Suppressor macrophage (primary cell): ENCODE measurements at regions not wholly inside any gene's neighbourhood (a gene's known extent, or its start where the extent isn't known, plus 50 kb on each side); places are given as distances from the start of the nearest gene placed in this dataset.
"Not testable (repeated sequence)": the region's sequence is repeated elsewhere in the genome, so short reads cannot be mapped to it uniquely, and the experiment has no call there.

Experiments
- DNase-seq, 4 experiments: peaks; one replicate each; pipeline ENCODE4 v3.0.0-alpha.2; 2020 to 2022

- DNase-seq = no peak
Observed at GRCh38 chr2:144904612-144905011, 384.7 kb upstream of the ZEB2 start.

GRCh38 chr2:144903045-144903444 lies 383.1 kb upstream of the ZEB2 start:
- DNase-seq = not testable (repeated sequence)

- DNase-seq = not testable (repeated sequence)
Observed at GRCh38 chr2:144901386-144901785, 381.5 kb upstream of the ZEB2 start.

GRCh38 chr2:144896341-144896740 lies 376.4 kb upstream of the ZEB2 start:
- DNase-seq = no peak

- no peak for DNase-seq
Observed at GRCh38 chr2:144894612-144895599, 375.0 kb upstream of the ZEB2 start.

GRCh38 chr2:144893464-144893863 lies 373.5 kb upstream of the ZEB2 start:
- DNase-seq = no peak

GRCh38 chr2:144890828-144891227 lies 370.9 kb upstream of the ZEB2 start:
- DNase-seq = peak in 3 of 4 experiments; percentile 3 to 29 (median 23)

GRCh38 chr2:144889348-144889747 lies 369.4 kb upstream of the ZEB2 start:
- DNase-seq = no peak

- no peak for DNase-seq
Observed at GRCh38 chr2:144886862-144887261, 366.9 kb upstream of the ZEB2 start.

- no peak for DNase-seq
Observed at GRCh38 chr2:144877893-144878292, 358.0 kb upstream of the ZEB2 start.

- no peak for DNase-seq
Observed at GRCh38 chr2:144876013-144876412, 356.1 kb upstream of the ZEB2 start.

- DNase-seq = no peak
Observed at GRCh38 chr2:144875290-144875969, 355.5 kb upstream of the ZEB2 start.

GRCh38 chr2:144865670-144866069 lies 345.8 kb upstream of the ZEB2 start:
- DNase-seq = no peak

- no peak for DNase-seq
Observed at GRCh38 chr2:144859716-144860115, 339.8 kb upstream of the ZEB2 start.

- no peak for DNase-seq
Observed at GRCh38 chr2:144858211-144858610, 338.3 kb upstream of the ZEB2 start.

- no peak for DNase-seq
Observed at GRCh38 chr2:144854596-144854995, 334.7 kb upstream of the ZEB2 start.

- no peak for DNase-seq
Observed at GRCh38 chr2:144849612-144850011, 329.7 kb upstream of the ZEB2 start.

- DNase-seq = no peak
Observed at GRCh38 chr2:144848423-144848822, 328.5 kb upstream of the ZEB2 start.

- no peak for DNase-seq
Observed at GRCh38 chr2:144847347-144848080, 327.6 kb upstream of the ZEB2 start.

GRCh38 chr2:144836635-144837350 lies 316.9 kb upstream of the ZEB2 start:
- DNase-seq = no peak

- no peak for DNase-seq
Observed at GRCh38 chr2:144835634-144836350, 315.9 kb upstream of the ZEB2 start.
